HEK293 (cell line): ENCODE measurements at regions not wholly inside any gene's neighbourhood (a gene's known extent, or its start where the extent isn't known, plus 50 kb on each side); places are given as distances from the start of the nearest gene placed in this dataset.

Source experiments
- CTCF ChIA-PET: fragments of 350-600 bp; formaldehyde crosslinking; extraction: SDS; loops from one replicate; lab custom pipeline; 2021; ENCODE audit warnings: antibody characterized with exemption; lab: Yijun Ruan, JAX
- POLR2A ChIA-PET: fragments of 300-600 bp; formaldehyde crosslinking; extraction: SDS; loops from one replicate; lab custom pipeline; 2020; ENCODE audit warnings: antibody characterized with exemption, inconsistent platforms; lab: Yijun Ruan, JAX
- H3K27ac ChIP-seq: fragments of 200-500 bp; sonication (Bioruptor generic); 2 replicates; pipeline ENCODE4 v1.5.1; 2014; ENCODE audit warnings: low read depth, low read length, control low read depth, inconsistent platforms; ENCODE audit errors: extremely low read depth
- H3K36me3 ChIP-seq, 2 experiments: fragments of 200-500 bp in 1 of 2; sonication (Bioruptor generic) in 1 of 2; 1 replicate in 1 of 2; 2 replicates in 1 of 2; pipeline ENCODE4 v1.5.1; 2014 to 2017; ENCODE audit warnings: inconsistent platforms in 2 of 2, low read length in 2 of 2; ENCODE audit not compliant: control insufficient read depth in 2 of 2, insufficient read depth in 1 of 2
- H3K4me1 ChIP-seq: fragments of 200-500 bp; sonication (Bioruptor generic); 2 replicates; pipeline ENCODE4 v1.5.1; 2014; ENCODE audit warnings: mild to moderate bottlenecking, low read length, inconsistent platforms; ENCODE audit not compliant: control insufficient read depth, insufficient read depth
- H3K4me3 ChIP-seq: 2 replicates; pipeline ENCODE4 v1.5.1; 2011; ENCODE audit warnings: low read depth, mild to moderate bottlenecking, control low read depth, low read length, moderate library complexity
- H3K9me3 ChIP-seq: fragments of 200-500 bp; sonication (Bioruptor generic); 2 replicates; pipeline ENCODE4 v1.5.1; 2014; ENCODE audit warnings: low read depth, low read length, inconsistent platforms; ENCODE audit not compliant: control insufficient read depth, insufficient read depth
- HOXD13 ChIP-seq: sonication (generic); formaldehyde crosslinking; IDR thresholded peaks from 2 replicates; pipeline ENCODE4 v1.8.0; 2022; ENCODE audit warnings: missing genetic modification reagents, borderline replicate concordance
- ZNF112 ChIP-seq: fragments of 450-650 bp; formaldehyde crosslinking; IDR thresholded peaks from 2 replicates; pipeline ENCODE4 v1.5.0; 2017; ENCODE audit warnings: missing biosample characterization, missing genetic modification characterization
- ZNF140 ChIP-seq: fragments of 450-650 bp; formaldehyde crosslinking; IDR thresholded peaks from 2 replicates; pipeline ENCODE4 v1.5.1; 2016; ENCODE audit warnings: missing biosample characterization, missing genetic modification characterization
- ZNF175 ChIP-seq: fragments of 450-650 bp; formaldehyde crosslinking; IDR thresholded peaks from 2 replicates; pipeline ENCODE4 v1.5.1; 2016; ENCODE audit warnings: missing biosample characterization, missing genetic modification characterization
- ZNF19 ChIP-seq: fragments of 450-650 bp; formaldehyde crosslinking; IDR thresholded peaks from 2 replicates; pipeline ENCODE4; 2016; ENCODE audit warnings: missing biosample characterization, missing genetic modification characterization, low read depth
- ZNF2 ChIP-seq: fragments of 450-650 bp; formaldehyde crosslinking; IDR thresholded peaks from 2 replicates; pipeline ENCODE4 v1.5.1; 2016; ENCODE audit warnings: missing biosample characterization, missing genetic modification characterization
- ZNF341 ChIP-seq: fragments of 450-650 bp; formaldehyde crosslinking; IDR thresholded peaks from 2 replicates; pipeline ENCODE4; 2016; ENCODE audit warnings: low read depth, missing biosample characterization, missing genetic modification characterization
- ZNF394 ChIP-seq: fragments of 450-650 bp; formaldehyde crosslinking; IDR thresholded peaks from 2 replicates; pipeline ENCODE4 v1.5.1; 2016; ENCODE audit warnings: missing biosample characterization, missing genetic modification characterization, mild to moderate bottlenecking, moderate library complexity, borderline replicate concordance
- ZNF510 ChIP-seq: fragments of 450-650 bp; formaldehyde crosslinking; IDR thresholded peaks from 2 replicates; pipeline ENCODE4 v1.5.1; 2018; ENCODE audit warnings: mild to moderate bottlenecking, missing genetic modification characterization, missing biosample characterization; ENCODE audit not compliant: insufficient replicate concordance
- ZNF624 ChIP-seq: fragments of 450-650 bp; formaldehyde crosslinking; IDR thresholded peaks from 2 replicates; pipeline ENCODE4 v1.5.1; 2017; ENCODE audit warnings: missing biosample characterization, missing genetic modification characterization
- ZNF76 ChIP-seq: fragments of 450-650 bp; formaldehyde crosslinking; IDR thresholded peaks from 2 replicates; pipeline ENCODE4; 2016; ENCODE audit warnings: low read depth, missing biosample characterization, missing genetic modification characterization, borderline replicate concordance
- ZNF776 ChIP-seq: fragments of 450-650 bp; formaldehyde crosslinking; IDR thresholded peaks from 2 replicates; pipeline ENCODE4 v1.5.0; 2017; ENCODE audit warnings: missing biosample characterization, missing genetic modification characterization, borderline replicate concordance
- ZSCAN30 ChIP-seq: fragments of 450-650 bp; IDR thresholded peaks from 2 replicates; pipeline ENCODE4 v1.5.1; 2018; ENCODE audit warnings: missing biosample characterization, mild to moderate bottlenecking, missing genetic modification characterization, moderate library complexity
- TF ChIP-seq, protein P1 (sequence below): fragments of 450-650 bp; formaldehyde crosslinking; IDR thresholded peaks from 2 replicates; pipeline ENCODE4 v1.5.1; 2016; ENCODE audit warnings: missing biosample characterization, missing genetic modification characterization
- TF ChIP-seq, protein P2 (sequence below): fragments of 450-650 bp; formaldehyde crosslinking; IDR thresholded peaks from 2 replicates; pipeline ENCODE4 v1.5.1; 2017; ENCODE audit warnings: missing biosample characterization, missing genetic modification characterization
- TF ChIP-seq, protein P3 (sequence below): fragments of 450-650 bp; formaldehyde crosslinking; IDR thresholded peaks from 2 replicates; pipeline ENCODE4 v1.5.1; 2016; ENCODE audit warnings: missing biosample characterization, missing genetic modification characterization
- TF ChIP-seq, protein P4 (sequence below): fragments of 450-650 bp; IDR thresholded peaks from 2 replicates; pipeline ENCODE4 v1.5.1; 2018; ENCODE audit warnings: missing biosample characterization, missing genetic modification characterization

DNA sequence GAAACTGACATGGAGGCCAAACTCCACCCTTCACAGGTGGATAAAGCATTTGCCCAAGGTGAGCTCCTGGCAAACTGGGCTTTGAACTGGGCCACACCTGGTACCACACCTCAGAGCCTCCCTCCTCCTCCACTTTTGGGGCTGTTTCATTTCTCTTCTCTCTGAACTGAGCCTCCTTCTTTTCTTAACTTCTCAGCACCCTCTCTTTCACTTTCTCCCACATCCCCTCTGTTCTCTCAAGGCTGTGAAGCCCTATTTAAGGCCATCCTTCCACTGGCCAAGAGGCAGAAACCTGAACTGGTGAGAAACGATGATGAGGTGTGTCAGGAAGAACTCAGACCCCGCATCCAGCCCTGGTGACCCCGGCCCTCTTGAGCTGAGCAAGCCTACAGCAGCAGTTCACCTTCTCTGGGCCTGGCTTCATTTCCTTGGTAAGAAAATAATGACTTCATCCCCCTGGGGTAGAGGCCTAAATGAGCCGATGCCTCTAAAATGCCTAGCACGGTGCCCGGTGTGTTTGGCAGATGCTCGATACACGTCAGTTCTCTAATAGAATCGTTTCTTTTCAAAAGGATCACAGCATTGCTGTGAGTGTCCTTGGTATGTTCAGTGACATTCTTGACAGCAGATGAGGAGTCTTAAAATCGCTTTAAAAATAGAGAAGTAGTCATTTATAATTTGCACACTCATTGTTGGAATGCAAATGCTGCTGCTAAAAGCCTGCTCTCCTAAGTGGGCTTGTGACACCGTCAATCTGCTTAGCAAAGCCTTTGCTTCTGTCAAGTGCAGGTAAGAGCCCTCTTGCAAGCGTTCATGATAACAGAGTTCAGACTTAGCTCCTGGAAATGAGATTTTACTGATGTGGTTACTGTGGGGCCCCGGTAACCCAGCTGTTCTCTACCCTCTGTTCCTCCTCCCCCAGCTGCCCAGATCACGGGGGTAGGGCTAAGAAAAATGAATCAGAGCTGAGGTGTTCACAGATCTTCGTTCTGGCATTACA is 97.7 kb upstream of the ATP2B2 start:
- TF ChIP-seq ZNF175 (tag by site-specific recombination) = no peak
- peak; percentile 69 for TF ChIP-seq ZNF341 (tag by site-specific recombination)
- Histone ChIP-seq H3K9me3 (no peaks in the 10 kb centered on the region), H3K36me3 (no peaks in the 10 kb centered on the region), H3K4me1 (no peaks in the 10 kb centered on the region), H3K27ac (no peak overlapping the region), H3K4me3 (no peak overlapping the region)
- CTCF ChIA-PET = interaction anchor here (0.5 kb wide), 1 partner anchor 1099 kb away, joined by 3 read pairs; no protein-coding TSS in a partner anchor
- POLR2A ChIA-PET = no interaction called here

DNA sequence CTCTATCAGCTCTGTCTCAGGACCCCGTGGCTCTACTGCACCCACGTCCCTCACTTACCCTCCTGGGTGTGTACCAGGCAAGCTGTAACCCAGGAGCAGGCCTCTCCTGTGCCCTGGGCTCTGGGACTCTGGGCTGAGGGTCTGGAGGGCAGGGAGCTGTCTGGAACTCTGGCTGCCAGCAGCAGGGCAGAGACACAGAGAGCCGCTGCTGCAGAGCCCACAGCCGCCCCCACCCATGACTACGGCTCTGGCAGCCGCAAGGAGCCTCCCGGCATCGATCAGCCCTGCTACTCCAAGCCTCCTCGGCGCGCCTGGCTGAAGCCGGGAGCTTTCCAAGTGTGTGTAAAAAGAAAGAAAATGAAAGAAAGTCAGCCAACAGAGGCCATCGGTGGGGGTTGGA is 103.7 kb upstream of the ATP2B2 start:
- ChIA-PET POLR2A (no interaction called here), CTCF (no interaction called here)
- no peak for TF ChIP-seq ZNF2 (tag by site-specific recombination)
- no peak for TF ChIP-seq ZNF76 (tag by site-specific recombination)
- TF ChIP-seq ZNF175 (tag by site-specific recombination) = no peak
- TF ChIP-seq ZSCAN30 (tag by site-specific recombination) = no peak
- TF ChIP-seq ZNF510 = no peak
- TF ChIP-seq HOXD13 (CRISPR knock-in tag) = no peak
- no peak for TF ChIP-seq ZNF776 (tag by site-specific recombination)
- TF ChIP-seq, protein P1, sequence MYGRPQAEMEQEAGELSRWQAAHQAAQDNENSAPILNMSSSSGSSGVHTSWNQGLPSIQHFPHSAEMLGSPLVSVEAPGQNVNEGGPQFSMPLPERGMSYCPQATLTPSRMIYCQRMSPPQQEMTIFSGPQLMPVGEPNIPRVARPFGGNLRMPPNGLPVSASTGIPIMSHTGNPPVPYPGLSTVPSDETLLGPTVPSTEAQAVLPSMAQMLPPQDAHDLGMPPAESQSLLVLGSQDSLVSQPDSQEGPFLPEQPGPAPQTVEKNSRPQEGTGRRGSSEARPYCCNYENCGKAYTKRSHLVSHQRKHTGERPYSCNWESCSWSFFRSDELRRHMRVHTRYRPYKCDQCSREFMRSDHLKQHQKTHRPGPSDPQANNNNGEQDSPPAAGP = no peak
- H3K4me1 ChIP-seq = no peaks in the 10 kb centered on the region
- H3K9me3 ChIP-seq = no peaks in the 10 kb centered on the region
- H3K27ac ChIP-seq = no peak overlapping the region
- H3K4me3 ChIP-seq = no peak overlapping the region
- no peaks in the 10 kb centered on the region for H3K36me3 ChIP-seq

DNA sequence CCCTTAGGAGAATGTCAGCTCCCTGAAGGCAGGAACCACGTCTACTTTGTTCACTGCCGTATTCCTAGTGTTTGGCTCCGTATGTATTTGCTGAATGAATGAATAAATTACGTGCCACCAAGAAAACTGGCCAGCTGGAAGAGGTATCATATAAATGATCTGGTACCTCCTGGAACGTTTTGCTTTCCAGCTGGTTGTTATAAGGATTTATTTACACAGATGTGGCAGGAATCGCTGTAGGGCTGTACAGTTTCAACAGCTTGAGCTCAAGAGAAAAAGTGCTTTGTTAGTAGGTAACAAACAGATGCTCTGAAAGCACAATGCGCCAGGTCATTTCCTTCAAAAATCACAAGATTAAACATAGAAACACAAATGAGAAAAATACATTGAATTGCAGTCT is 108.8 kb upstream of the ATP2B2 start:
- Histone ChIP-seq H3K9me3 (no peaks in the 10 kb centered on the region), H3K36me3 (no peaks in the 10 kb centered on the region), H3K4me1 (no peaks in the 10 kb centered on the region), H3K27ac (no peak overlapping the region), H3K4me3 (no peak overlapping the region)
- ChIA-PET CTCF (interaction anchor here (0.6 to 0.8 kb wide), 4 partner anchors 144 to 450 kb away, joined by 3 to 5 read pairs (median 4); no protein-coding TSS in a partner anchor), POLR2A (no interaction called here)
- TF ChIP-seq ZNF624 (tag by site-specific recombination) (no peak), ZNF112 (tag by site-specific recombination) (no peak), ZNF394 (tag by site-specific recombination) (no peak), ZNF19 (no peak), ZNF140 (tag by site-specific recombination) (no peak)
- TF ChIP-seq, protein P2, sequence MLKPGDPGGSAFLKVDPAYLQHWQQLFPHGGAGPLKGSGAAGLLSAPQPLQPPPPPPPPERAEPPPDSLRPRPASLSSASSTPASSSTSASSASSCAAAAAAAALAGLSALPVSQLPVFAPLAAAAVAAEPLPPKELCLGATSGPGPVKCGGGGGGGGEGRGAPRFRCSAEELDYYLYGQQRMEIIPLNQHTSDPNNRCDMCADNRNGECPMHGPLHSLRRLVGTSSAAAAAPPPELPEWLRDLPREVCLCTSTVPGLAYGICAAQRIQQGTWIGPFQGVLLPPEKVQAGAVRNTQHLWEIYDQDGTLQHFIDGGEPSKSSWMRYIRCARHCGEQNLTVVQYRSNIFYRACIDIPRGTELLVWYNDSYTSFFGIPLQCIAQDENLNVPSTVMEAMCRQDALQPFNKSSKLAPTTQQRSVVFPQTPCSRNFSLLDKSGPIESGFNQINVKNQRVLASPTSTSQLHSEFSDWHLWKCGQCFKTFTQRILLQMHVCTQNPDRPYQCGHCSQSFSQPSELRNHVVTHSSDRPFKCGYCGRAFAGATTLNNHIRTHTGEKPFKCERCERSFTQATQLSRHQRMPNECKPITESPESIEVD = no peak
- TF ChIP-seq, protein P3, sequence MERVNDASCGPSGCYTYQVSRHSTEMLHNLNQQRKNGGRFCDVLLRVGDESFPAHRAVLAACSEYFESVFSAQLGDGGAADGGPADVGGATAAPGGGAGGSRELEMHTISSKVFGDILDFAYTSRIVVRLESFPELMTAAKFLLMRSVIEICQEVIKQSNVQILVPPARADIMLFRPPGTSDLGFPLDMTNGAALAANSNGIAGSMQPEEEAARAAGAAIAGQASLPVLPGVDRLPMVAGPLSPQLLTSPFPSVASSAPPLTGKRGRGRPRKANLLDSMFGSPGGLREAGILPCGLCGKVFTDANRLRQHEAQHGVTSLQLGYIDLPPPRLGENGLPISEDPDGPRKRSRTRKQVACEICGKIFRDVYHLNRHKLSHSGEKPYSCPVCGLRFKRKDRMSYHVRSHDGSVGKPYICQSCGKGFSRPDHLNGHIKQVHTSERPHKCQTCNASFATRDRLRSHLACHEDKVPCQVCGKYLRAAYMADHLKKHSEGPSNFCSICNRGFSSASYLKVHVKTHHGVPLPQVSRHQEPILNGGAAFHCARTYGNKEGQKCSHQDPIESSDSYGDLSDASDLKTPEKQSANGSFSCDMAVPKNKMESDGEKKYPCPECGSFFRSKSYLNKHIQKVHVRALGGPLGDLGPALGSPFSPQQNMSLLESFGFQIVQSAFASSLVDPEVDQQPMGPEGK (tag by site-specific recombination) = no peak
- TF ChIP-seq, protein P4, sequence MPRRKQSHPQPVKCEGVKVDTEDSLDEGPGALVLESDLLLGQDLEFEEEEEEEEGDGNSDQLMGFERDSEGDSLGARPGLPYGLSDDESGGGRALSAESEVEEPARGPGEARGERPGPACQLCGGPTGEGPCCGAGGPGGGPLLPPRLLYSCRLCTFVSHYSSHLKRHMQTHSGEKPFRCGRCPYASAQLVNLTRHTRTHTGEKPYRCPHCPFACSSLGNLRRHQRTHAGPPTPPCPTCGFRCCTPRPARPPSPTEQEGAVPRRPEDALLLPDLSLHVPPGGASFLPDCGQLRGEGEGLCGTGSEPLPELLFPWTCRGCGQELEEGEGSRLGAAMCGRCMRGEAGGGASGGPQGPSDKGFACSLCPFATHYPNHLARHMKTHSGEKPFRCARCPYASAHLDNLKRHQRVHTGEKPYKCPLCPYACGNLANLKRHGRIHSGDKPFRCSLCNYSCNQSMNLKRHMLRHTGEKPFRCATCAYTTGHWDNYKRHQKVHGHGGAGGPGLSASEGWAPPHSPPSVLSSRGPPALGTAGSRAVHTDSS (tag by site-specific recombination) = no peak
